HEK293 (cell line): ENCODE measurements at regions not wholly inside any gene's neighbourhood (a gene's known extent, or its start where the extent isn't known, plus 50 kb on each side); places are given as distances from the start of the nearest gene placed in this dataset.

Experiments
- CTCF ChIA-PET: fragments of 350-600 bp; formaldehyde crosslinking; extraction: SDS; loops from one replicate; lab custom pipeline; 2021; ENCODE audit warnings: antibody characterized with exemption; lab: Yijun Ruan, JAX
- POLR2A ChIA-PET: fragments of 300-600 bp; formaldehyde crosslinking; extraction: SDS; loops from one replicate; lab custom pipeline; 2020; ENCODE audit warnings: antibody characterized with exemption, inconsistent platforms; lab: Yijun Ruan, JAX
- H3K27ac ChIP-seq: fragments of 200-500 bp; sonication (Bioruptor generic); 2 replicates; pipeline ENCODE4 v1.5.1; 2014; ENCODE audit warnings: low read depth, low read length, control low read depth, inconsistent platforms; ENCODE audit errors: extremely low read depth
- H3K36me3 ChIP-seq, 2 experiments: fragments of 200-500 bp in 1 of 2; sonication (Bioruptor generic) in 1 of 2; 1 replicate in 1 of 2; 2 replicates in 1 of 2; pipeline ENCODE4 v1.5.1; 2014 to 2017; ENCODE audit warnings: inconsistent platforms in 2 of 2, low read length in 2 of 2; ENCODE audit not compliant: control insufficient read depth in 2 of 2, insufficient read depth in 1 of 2
- H3K4me1 ChIP-seq: fragments of 200-500 bp; sonication (Bioruptor generic); 2 replicates; pipeline ENCODE4 v1.5.1; 2014; ENCODE audit warnings: mild to moderate bottlenecking, low read length, inconsistent platforms; ENCODE audit not compliant: control insufficient read depth, insufficient read depth
- H3K4me3 ChIP-seq: 2 replicates; pipeline ENCODE4 v1.5.1; 2011; ENCODE audit warnings: low read depth, mild to moderate bottlenecking, control low read depth, low read length, moderate library complexity
- H3K9me3 ChIP-seq: fragments of 200-500 bp; sonication (Bioruptor generic); 2 replicates; pipeline ENCODE4 v1.5.1; 2014; ENCODE audit warnings: low read depth, low read length, inconsistent platforms; ENCODE audit not compliant: control insufficient read depth, insufficient read depth
- ZFP3 ChIP-seq: fragments of 450-650 bp; formaldehyde crosslinking; IDR thresholded peaks from 2 replicates; pipeline ENCODE4 v1.5.1; 2016; ENCODE audit warnings: low read depth, missing biosample characterization, missing genetic modification characterization
- ZFP37 ChIP-seq: fragments of 450-650 bp; formaldehyde crosslinking; IDR thresholded peaks from 2 replicates; pipeline ENCODE4 v1.5.1; 2016; ENCODE audit warnings: missing biosample characterization, missing genetic modification characterization
- ZNF121 ChIP-seq: fragments of 450-650 bp; formaldehyde crosslinking; IDR thresholded peaks from 2 replicates; pipeline ENCODE4 v1.5.1; 2016; ENCODE audit warnings: missing biosample characterization, missing genetic modification characterization
- ZNF133 ChIP-seq: fragments of 450-650 bp; formaldehyde crosslinking; IDR thresholded peaks from 2 replicates; pipeline ENCODE4 v1.5.1; 2016; ENCODE audit warnings: missing biosample characterization, missing genetic modification characterization
- ZNF404 ChIP-seq: fragments of 450-650 bp; formaldehyde crosslinking; IDR thresholded peaks from 2 replicates; pipeline ENCODE4 v1.5.1; 2017; ENCODE audit warnings: missing biosample characterization, missing genetic modification characterization
- ZNF501 ChIP-seq: fragments of 450-650 bp; formaldehyde crosslinking; IDR thresholded peaks from 2 replicates; pipeline ENCODE4 v1.5.1; 2016; ENCODE audit warnings: missing biosample characterization, missing genetic modification characterization
- ZNF777 ChIP-seq: fragments of 450-650 bp; formaldehyde crosslinking; IDR thresholded peaks from 2 replicates; pipeline ENCODE4 v1.5.1; 2017; ENCODE audit warnings: missing biosample characterization, missing genetic modification characterization, borderline replicate concordance
- ZNF843 ChIP-seq: fragments of 450-650 bp; formaldehyde crosslinking; IDR thresholded peaks from 2 replicates; pipeline ENCODE4 v1.5.1; 2016; ENCODE audit warnings: missing biosample characterization, missing genetic modification characterization
- ZXDB ChIP-seq: fragments of 450-650 bp; formaldehyde crosslinking; IDR thresholded peaks from 2 replicates; pipeline ENCODE4 v1.5.1; 2016; ENCODE audit warnings: missing biosample characterization, missing genetic modification characterization
- TF ChIP-seq, protein P1 (sequence below): fragments of 450-650 bp; formaldehyde crosslinking; IDR thresholded peaks from 2 replicates; pipeline ENCODE4 v1.5.1; 2016; ENCODE audit warnings: missing biosample characterization, missing genetic modification characterization, low read depth
- TF ChIP-seq, protein P2 (sequence below): fragments of 450-650 bp; formaldehyde crosslinking; IDR thresholded peaks from 2 replicates; pipeline ENCODE4 v1.5.1; 2016; ENCODE audit warnings: missing biosample characterization, missing genetic modification characterization
- TF ChIP-seq, protein P3 (sequence below): fragments of 450-650 bp; formaldehyde crosslinking; IDR thresholded peaks from 2 replicates; pipeline ENCODE4 v1.5.1; 2017; ENCODE audit warnings: missing biosample characterization, missing genetic modification characterization
- TF ChIP-seq, protein P4 (sequence below): fragments of 450-650 bp; formaldehyde crosslinking; IDR thresholded peaks from 2 replicates; pipeline ENCODE4 v1.5.1; 2016; ENCODE audit warnings: missing biosample characterization, missing genetic modification characterization
- TF ChIP-seq, protein P5 (sequence below): fragments of 450-650 bp; formaldehyde crosslinking; IDR thresholded peaks from 2 replicates; pipeline ENCODE4 v1.5.1; 2016; ENCODE audit warnings: missing biosample characterization, missing genetic modification characterization, borderline replicate concordance
- TF ChIP-seq, protein P6 (sequence below): IDR thresholded peaks from 2 replicates; pipeline ENCODE4 v1.6.1; 2011; ENCODE audit warnings: mild to moderate bottlenecking, low read depth, low read length, borderline replicate concordance

DNA sequence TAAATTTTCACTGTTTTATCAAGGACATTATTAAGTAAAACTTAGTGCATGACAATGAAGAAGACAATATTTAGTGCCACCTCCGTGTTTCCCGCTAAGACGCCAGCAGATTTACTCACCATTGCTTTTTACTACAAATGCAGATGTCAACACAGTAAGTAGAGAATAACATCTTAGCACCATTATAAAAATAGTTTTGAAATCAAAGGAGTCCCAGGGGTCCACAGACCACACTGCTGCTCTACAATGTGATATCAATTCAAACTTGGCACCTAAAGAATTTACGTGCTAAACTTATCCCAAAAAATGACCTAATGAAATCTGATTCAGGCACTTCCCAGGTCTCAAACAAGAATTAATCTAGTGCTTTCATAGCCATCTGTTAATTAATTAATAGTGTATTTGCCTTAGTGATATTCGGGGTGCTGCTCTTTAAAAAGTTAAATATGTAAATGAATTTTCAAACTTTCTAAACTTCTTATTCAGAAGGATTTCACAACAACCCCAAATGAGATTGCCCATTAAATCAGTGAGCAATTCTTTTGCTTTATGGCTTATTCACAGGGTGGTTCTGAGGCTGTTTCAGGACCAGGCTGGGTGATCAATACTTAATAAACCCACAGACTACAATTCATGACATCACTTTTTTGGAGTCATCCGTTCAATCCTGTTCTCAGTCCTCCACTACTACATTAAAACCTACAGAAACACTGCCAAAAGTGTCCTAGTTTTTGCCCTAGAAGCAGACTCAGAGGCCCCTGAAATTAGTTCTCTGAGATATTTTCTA lies 161.3 kb upstream of the LMNTD1 start:
- H3K36me3 ChIP-seq, result no peaks in the 10 kb centered on the region
- no peaks in the 10 kb centered on the region for H3K4me1 ChIP-seq
- H3K4me3 ChIP-seq, result no peak overlapping the region
- TF ChIP-seq ZXDB (no peak), ZNF121 (tag by site-specific recombination) (no peak), ZNF843 (tag by site-specific recombination) (no peak), ZFP37 (tag by site-specific recombination) (no peak), ZFP3 (no peak)
- TF ChIP-seq, protein P1, sequence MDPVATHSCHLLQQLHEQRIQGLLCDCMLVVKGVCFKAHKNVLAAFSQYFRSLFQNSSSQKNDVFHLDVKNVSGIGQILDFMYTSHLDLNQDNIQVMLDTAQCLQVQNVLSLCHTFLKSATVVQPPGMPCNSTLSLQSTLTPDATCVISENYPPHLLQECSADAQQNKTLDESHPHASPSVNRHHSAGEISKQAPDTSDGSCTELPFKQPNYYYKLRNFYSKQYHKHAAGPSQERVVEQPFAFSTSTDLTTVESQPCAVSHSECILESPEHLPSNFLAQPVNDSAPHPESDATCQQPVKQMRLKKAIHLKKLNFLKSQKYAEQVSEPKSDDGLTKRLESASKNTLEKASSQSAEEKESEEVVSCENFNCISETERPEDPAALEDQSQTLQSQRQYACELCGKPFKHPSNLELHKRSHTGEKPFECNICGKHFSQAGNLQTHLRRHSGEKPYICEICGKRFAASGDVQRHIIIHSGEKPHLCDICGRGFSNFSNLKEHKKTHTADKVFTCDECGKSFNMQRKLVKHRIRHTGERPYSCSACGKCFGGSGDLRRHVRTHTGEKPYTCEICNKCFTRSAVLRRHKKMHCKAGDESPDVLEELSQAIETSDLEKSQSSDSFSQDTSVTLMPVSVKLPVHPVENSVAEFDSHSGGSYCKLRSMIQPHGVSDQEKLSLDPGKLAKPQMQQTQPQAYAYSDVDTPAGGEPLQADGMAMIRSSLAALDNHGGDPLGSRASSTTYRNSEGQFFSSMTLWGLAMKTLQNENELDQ, result no peak
- TF ChIP-seq, protein P2, sequence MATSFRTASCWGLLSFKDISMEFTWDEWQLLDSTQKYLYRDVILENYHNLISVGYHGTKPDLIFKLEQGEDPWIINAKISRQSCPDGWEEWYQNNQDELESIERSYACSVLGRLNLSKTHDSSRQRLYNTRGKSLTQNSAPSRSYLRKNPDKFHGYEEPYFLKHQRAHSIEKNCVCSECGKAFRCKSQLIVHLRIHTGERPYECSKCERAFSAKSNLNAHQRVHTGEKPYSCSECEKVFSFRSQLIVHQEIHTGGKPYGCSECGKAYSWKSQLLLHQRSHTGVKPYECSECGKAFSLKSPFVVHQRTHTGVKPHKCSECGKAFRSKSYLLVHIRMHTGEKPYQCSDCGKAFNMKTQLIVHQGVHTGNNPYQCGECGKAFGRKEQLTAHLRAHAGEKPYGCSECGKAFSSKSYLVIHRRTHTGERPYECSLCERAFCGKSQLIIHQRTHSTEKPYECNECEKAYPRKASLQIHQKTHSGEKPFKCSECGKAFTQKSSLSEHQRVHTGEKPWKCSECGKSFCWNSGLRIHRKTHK, result no peak
- TF ChIP-seq, protein P3, sequence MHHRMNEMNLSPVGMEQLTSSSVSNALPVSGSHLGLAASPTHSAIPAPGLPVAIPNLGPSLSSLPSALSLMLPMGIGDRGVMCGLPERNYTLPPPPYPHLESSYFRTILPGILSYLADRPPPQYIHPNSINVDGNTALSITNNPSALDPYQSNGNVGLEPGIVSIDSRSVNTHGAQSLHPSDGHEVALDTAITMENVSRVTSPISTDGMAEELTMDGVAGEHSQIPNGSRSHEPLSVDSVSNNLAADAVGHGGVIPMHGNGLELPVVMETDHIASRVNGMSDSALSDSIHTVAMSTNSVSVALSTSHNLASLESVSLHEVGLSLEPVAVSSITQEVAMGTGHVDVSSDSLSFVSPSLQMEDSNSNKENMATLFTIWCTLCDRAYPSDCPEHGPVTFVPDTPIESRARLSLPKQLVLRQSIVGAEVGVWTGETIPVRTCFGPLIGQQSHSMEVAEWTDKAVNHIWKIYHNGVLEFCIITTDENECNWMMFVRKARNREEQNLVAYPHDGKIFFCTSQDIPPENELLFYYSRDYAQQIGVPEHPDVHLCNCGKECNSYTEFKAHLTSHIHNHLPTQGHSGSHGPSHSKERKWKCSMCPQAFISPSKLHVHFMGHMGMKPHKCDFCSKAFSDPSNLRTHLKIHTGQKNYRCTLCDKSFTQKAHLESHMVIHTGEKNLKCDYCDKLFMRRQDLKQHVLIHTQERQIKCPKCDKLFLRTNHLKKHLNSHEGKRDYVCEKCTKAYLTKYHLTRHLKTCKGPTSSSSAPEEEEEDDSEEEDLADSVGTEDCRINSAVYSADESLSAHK, result no peak
- TF ChIP-seq, protein P4, sequence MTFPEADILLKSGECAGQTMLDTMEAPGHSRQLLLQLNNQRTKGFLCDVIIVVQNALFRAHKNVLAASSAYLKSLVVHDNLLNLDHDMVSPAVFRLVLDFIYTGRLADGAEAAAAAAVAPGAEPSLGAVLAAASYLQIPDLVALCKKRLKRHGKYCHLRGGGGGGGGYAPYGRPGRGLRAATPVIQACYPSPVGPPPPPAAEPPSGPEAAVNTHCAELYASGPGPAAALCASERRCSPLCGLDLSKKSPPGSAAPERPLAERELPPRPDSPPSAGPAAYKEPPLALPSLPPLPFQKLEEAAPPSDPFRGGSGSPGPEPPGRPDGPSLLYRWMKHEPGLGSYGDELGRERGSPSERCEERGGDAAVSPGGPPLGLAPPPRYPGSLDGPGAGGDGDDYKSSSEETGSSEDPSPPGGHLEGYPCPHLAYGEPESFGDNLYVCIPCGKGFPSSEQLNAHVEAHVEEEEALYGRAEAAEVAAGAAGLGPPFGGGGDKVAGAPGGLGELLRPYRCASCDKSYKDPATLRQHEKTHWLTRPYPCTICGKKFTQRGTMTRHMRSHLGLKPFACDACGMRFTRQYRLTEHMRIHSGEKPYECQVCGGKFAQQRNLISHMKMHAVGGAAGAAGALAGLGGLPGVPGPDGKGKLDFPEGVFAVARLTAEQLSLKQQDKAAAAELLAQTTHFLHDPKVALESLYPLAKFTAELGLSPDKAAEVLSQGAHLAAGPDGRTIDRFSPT (tag by site-specific recombination), result no peak
- no peak overlapping the region for H3K27ac ChIP-seq
- no peaks in the 10 kb centered on the region; the same call in 1 of the 2 replicates for H3K9me3 ChIP-seq
- CTCF ChIA-PET, result no interaction called here
- POLR2A ChIA-PET, result no interaction called here

DNA sequence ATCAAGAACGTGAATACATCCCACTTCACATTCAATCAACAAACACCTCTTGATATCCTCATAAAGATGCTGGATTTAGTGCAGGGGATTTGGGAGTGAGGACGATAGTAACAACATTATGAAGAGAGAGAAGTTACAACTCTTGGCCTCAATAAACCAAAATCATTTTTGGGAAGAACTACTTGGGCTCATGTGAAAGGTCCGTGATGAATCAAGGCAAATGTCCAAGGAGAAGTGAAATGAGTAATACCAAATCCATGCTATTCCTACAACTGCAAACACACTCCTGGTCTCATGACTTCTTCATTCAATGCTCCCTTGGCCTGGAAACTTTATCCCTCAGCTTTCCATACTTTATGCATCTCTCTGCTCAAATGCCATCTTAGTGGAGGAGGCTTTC lies 162.0 kb upstream of the LMNTD1 start:
- CTCF ChIA-PET, result no interaction called here
- POLR2A ChIA-PET, result no interaction called here
- H3K36me3 ChIP-seq, result no peaks in the 10 kb centered on the region
- no peaks in the 10 kb centered on the region; the same call in 1 of the 2 replicates for H3K9me3 ChIP-seq
- H3K4me1 ChIP-seq, result no peaks in the 10 kb centered on the region
- H3K4me3 ChIP-seq, result no peak overlapping the region
- H3K27ac ChIP-seq, result no peak overlapping the region
- TF ChIP-seq, protein P5, sequence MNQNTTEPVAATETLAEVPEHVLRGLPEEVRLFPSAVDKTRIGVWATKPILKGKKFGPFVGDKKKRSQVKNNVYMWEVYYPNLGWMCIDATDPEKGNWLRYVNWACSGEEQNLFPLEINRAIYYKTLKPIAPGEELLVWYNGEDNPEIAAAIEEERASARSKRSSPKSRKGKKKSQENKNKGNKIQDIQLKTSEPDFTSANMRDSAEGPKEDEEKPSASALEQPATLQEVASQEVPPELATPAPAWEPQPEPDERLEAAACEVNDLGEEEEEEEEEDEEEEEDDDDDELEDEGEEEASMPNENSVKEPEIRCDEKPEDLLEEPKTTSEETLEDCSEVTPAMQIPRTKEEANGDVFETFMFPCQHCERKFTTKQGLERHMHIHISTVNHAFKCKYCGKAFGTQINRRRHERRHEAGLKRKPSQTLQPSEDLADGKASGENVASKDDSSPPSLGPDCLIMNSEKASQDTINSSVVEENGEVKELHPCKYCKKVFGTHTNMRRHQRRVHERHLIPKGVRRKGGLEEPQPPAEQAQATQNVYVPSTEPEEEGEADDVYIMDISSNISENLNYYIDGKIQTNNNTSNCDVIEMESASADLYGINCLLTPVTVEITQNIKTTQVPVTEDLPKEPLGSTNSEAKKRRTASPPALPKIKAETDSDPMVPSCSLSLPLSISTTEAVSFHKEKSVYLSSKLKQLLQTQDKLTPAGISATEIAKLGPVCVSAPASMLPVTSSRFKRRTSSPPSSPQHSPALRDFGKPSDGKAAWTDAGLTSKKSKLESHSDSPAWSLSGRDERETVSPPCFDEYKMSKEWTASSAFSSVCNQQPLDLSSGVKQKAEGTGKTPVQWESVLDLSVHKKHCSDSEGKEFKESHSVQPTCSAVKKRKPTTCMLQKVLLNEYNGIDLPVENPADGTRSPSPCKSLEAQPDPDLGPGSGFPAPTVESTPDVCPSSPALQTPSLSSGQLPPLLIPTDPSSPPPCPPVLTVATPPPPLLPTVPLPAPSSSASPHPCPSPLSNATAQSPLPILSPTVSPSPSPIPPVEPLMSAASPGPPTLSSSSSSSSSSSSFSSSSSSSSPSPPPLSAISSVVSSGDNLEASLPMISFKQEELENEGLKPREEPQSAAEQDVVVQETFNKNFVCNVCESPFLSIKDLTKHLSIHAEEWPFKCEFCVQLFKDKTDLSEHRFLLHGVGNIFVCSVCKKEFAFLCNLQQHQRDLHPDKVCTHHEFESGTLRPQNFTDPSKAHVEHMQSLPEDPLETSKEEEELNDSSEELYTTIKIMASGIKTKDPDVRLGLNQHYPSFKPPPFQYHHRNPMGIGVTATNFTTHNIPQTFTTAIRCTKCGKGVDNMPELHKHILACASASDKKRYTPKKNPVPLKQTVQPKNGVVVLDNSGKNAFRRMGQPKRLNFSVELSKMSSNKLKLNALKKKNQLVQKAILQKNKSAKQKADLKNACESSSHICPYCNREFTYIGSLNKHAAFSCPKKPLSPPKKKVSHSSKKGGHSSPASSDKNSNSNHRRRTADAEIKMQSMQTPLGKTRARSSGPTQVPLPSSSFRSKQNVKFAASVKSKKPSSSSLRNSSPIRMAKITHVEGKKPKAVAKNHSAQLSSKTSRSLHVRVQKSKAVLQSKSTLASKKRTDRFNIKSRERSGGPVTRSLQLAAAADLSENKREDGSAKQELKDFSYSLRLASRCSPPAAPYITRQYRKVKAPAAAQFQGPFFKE, result no peak
- TF ChIP-seq ZNF404 (tag by site-specific recombination) (no peak), ZNF777 (no peak), ZNF133 (tag by site-specific recombination) (no peak), ZNF501 (no peak)
- TF ChIP-seq, protein P6, sequence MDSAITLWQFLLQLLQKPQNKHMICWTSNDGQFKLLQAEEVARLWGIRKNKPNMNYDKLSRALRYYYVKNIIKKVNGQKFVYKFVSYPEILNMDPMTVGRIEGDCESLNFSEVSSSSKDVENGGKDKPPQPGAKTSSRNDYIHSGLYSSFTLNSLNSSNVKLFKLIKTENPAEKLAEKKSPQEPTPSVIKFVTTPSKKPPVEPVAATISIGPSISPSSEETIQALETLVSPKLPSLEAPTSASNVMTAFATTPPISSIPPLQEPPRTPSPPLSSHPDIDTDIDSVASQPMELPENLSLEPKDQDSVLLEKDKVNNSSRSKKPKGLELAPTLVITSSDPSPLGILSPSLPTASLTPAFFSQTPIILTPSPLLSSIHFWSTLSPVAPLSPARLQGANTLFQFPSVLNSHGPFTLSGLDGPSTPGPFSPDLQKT, result no peak
- TF ChIP-seq, protein P3, result no peak
